ENCODE measurements at regions not wholly inside any gene's neighbourhood (a gene's known extent, or its start where the extent isn't known, plus 50 kb on each side); places are given as distances from the start of the nearest gene placed in this dataset.

DNA sequence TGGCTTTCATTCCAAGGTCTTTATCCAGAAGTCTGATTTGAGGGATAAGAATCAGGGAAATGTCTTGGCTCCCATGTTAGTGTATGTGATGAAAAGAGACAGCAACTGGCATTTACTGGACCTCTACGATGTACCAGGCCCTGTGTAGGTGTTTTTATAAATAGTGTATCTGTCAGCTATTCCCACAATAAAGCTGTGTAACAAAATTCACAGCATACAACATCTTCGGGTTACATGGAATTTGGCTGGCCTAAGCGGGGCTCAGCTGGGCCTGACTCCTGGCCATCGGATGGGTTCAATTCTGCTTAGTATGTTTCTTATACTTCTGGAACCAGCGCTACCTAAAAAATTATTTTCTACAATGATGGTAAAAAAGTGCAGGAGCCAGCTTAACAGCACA, 128.2 kb downstream of the SNX5 start:
- no peak for DNase-seq (ENCODE audit: extremely low spot score)
- TF ChIP-seq ZNF384 (IDR thresholded peaks at IDR 0.05) (no peak), SP1 (IDR thresholded peaks at IDR 0.05) (no peak), FOXM1 (IDR thresholded peaks at IDR 0.05; ENCODE audit: borderline replicate concordance) (no peak), HDGF (IDR thresholded peaks at IDR 0.05; ENCODE audit: borderline replicate concordance) (no peak), FOXK2 (IDR thresholded peaks at IDR 0.05) (no peak), L3MBTL2 (conservative IDR thresholded peaks at IDR 0.05) (no peak), ELF4 (IDR thresholded peaks at IDR 0.05) (no peak), NFRKB (IDR thresholded peaks at IDR 0.05) (no peak), CTBP1 (IDR thresholded peaks at IDR 0.05; ENCODE audit: borderline replicate concordance) (no peak), FOXA1 (IDR thresholded peaks at IDR 0.05) (no peak)
- TF ChIP-seq, protein P1, sequence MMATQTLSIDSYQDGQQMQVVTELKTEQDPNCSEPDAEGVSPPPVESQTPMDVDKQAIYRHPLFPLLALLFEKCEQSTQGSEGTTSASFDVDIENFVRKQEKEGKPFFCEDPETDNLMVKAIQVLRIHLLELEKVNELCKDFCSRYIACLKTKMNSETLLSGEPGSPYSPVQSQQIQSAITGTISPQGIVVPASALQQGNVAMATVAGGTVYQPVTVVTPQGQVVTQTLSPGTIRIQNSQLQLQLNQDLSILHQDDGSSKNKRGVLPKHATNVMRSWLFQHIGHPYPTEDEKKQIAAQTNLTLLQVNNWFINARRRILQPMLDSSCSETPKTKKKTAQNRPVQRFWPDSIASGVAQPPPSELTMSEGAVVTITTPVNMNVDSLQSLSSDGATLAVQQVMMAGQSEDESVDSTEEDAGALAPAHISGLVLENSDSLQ (IDR thresholded peaks at IDR 0.05), result no peak
- POLR2A ChIA-PET, result no interaction called here
- CTCF ChIA-PET, result interaction anchor here (0.6 kb wide), 1 partner anchor 26 kb away, joined by 3 read pairs; no protein-coding TSS in a partner anchor

DNA sequence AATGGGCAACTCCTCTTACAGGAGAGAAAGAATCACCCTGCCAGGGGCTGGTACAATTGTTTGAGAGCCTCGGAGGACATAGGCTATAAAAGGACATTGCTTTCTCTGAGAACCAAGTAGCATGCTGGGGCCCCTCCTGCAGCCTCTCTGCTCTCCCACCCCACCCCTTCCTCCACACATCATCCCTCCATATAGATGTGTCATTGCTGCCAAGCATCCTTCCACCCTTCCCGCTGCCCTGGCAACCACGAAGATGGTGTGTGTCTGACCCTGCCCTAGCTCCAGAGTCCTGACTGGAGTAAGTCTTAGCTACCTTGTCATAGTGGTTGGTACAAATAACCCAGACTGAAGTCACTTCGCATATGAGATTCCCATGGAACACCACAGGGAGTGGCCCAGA, 129.7 kb downstream of the SNX5 start:
- TF ChIP-seq SUZ12 (IDR thresholded peaks at IDR 0.05) (no peak), SP1 (IDR thresholded peaks at IDR 0.05) (no peak), TARDBP (IDR thresholded peaks at IDR 0.05) (no peak), ZNF384 (IDR thresholded peaks at IDR 0.05) (no peak), L3MBTL2 (conservative IDR thresholded peaks at IDR 0.05) (no peak), FOXM1 (IDR thresholded peaks at IDR 0.05; ENCODE audit: borderline replicate concordance) (no peak), HDGF (IDR thresholded peaks at IDR 0.05; ENCODE audit: borderline replicate concordance) (no peak), FOXK2 (IDR thresholded peaks at IDR 0.05) (no peak), CTBP1 (IDR thresholded peaks at IDR 0.05; ENCODE audit: borderline replicate concordance) (no peak), BHLHE40 (IDR thresholded peaks at IDR 0.05; ENCODE audit: borderline replicate concordance) (no peak), ELF4 (IDR thresholded peaks at IDR 0.05) (no peak), FOXA1 (IDR thresholded peaks at IDR 0.05) (no peak)
- TF ChIP-seq, protein P1 (IDR thresholded peaks at IDR 0.05), result no peak
- ChIA-PET CTCF (no interaction called here), POLR2A (no interaction called here)
- DNase-seq (ENCODE audit: extremely low spot score), result no peak

DNA sequence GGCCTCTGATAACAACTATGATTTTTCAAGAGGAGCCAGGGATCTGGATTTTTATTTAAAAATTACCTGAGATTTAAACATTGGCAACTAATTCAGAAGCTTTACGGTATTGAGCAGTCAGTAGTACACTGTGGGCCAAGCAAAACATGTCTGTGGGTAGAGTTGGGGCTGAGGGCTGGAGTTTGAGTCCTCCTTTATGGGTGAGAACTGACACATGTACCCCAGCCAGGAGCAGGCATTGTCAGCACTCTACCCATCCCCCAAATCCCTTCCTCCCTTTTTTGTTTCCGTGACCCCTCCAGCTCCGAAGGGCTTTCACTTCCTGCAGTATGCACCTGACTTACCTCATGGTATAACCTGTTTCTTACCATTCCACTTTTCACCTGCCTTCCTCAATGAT, 131.4 kb downstream of the SNX5 start:
- DNase-seq (ENCODE audit: extremely low spot score), result no peak
- ChIA-PET POLR2A (no interaction called here), CTCF (no interaction called here)
- TF ChIP-seq TARDBP (IDR thresholded peaks at IDR 0.05) (no peak), BHLHE40 (IDR thresholded peaks at IDR 0.05; ENCODE audit: borderline replicate concordance) (no peak), NFRKB (IDR thresholded peaks at IDR 0.05) (no peak), FOXM1 (IDR thresholded peaks at IDR 0.05; ENCODE audit: borderline replicate concordance) (no peak), HDGF (IDR thresholded peaks at IDR 0.05; ENCODE audit: borderline replicate concordance) (no peak), ELF4 (IDR thresholded peaks at IDR 0.05) (no peak), ZNF384 (IDR thresholded peaks at IDR 0.05) (no peak), CTBP1 (IDR thresholded peaks at IDR 0.05; ENCODE audit: borderline replicate concordance) (no peak)

DNA sequence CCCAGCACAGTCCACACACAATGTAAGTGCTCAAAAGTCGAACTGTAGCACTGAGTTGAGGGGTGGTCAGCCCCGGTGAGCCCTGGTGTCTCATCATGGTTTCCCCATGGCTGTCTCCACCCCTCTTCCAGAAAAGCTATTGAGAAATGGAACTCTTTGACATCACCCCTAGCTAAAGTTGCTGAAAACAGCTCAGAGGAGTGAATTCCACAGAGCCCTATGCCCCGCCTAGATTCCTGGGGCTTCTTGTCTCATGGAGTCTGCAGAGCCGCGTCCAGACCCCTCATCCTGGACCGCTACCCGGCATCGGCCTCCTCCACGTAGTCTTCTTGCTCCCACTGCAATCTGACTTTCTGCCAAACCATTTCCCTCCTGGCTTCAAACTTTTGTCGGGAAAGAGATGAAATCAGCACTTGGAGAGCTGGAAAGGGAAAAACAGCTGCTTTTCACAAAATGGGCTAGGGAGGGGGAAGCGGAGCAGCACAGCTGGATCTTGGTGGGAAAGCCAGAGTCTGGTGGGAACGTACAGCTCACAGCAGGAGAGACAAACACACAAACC, 132.2 kb downstream of the SNX5 start:
- ChIA-PET CTCF (no interaction called here), POLR2A (no interaction called here)
- TF ChIP-seq TARDBP (IDR thresholded peaks at IDR 0.05), result no peak
- TF ChIP-seq FOXK2 (IDR thresholded peaks at IDR 0.05), result no peak
- no peak for TF ChIP-seq SP1 (IDR thresholded peaks at IDR 0.05)
- TF ChIP-seq ARNT (IDR thresholded peaks at IDR 0.05), result no peak
- no peak for TF ChIP-seq HDGF (IDR thresholded peaks at IDR 0.05; ENCODE audit: borderline replicate concordance)
- TF ChIP-seq L3MBTL2 (conservative IDR thresholded peaks at IDR 0.05), result no peak
- TF ChIP-seq LEF1 (IDR thresholded peaks at IDR 0.05; ENCODE audit: borderline replicate concordance), result no peak
- TF ChIP-seq, protein P1 (IDR thresholded peaks at IDR 0.05), result no peak
- no peak for TF ChIP-seq NFRKB (IDR thresholded peaks at IDR 0.05)
- TF ChIP-seq ELF4 (IDR thresholded peaks at IDR 0.05), result no peak
- DNase-seq (ENCODE audit: extremely low spot score), result no peak

DNA sequence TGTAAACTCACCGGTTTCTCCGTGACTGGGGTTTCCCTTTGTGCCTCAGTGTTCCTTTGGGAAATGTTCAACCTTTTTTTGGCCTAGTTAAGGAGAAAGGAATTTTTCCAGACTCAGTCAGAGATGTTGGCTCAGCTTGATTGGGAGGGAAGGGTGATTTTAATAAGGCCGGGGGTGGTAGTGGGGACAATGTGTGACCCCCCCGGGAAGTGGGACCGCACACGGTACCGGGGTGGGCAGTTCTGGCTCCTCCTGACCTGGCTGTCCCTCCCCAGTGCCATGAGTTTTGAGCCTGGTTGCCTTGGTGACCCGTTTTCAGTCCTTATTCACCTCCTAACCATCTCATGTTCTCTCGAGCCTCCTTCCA, 132.7 kb downstream of the SNX5 start:
- TF ChIP-seq SUZ12 (IDR thresholded peaks at IDR 0.05), result no peak
- TF ChIP-seq LEF1 (IDR thresholded peaks at IDR 0.05; ENCODE audit: borderline replicate concordance), result no peak
- TF ChIP-seq NFRKB (IDR thresholded peaks at IDR 0.05), result no peak
- no peak for TF ChIP-seq ELF4 (IDR thresholded peaks at IDR 0.05)
- TF ChIP-seq, protein P1 (IDR thresholded peaks at IDR 0.05), result no peak
- DNase-seq (ENCODE audit: extremely low spot score), result no peak
- CTCF ChIA-PET, result no interaction called here
- POLR2A ChIA-PET, result no interaction called here

DNA sequence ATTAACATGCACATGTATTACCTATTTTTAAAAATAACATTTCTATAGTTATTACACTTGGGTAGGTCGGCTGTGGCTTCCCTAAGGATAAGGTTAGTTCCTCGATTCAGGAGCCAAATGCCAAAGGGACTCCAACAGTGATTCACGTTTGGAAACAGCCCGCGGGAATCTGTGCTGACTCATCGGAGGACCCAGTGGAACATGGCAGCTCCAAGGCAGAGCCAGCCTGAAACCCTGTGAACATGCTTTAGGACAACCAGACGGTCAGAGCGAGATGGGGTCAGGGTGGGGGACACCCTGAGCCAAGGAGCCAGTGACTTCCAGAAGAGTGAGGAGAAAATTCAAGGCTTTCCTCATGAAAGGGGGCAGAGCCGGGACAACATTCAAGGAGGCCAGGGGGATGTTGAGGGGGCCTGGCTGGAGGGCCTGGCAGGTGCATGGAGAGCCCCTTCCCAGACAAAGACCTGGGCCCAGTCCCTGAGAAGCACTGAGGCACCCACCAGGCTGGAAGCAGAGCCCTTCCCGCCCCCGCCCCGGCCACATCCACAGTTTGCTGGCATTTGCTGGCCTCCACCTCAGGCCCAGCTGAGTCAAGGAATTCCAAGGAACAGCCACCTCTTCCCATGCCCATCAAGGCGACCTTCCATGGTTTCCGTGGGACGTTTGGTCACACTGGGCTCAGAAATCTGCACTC, 133.2 kb downstream of the SNX5 start:
- POLR2A ChIA-PET, result no interaction called here
- DNase-seq (ENCODE audit: extremely low spot score), result no peak
- CTCF ChIA-PET, result no interaction called here

More for the DNA sequence above, 133.2 kb downstream of the SNX5 start:
- no peak for TF ChIP-seq ARNT (IDR thresholded peaks at IDR 0.05)
- no peak for TF ChIP-seq FOXA1 (IDR thresholded peaks at IDR 0.05)

Data from HEK293T (cell line).